ENCODE measurements at regions not wholly inside any gene's neighbourhood (a gene's known extent, or its start where the extent isn't known, plus 50 kb on each side); places are given as distances from the start of the nearest gene placed in this dataset.

GRCh38 chr5:1633605-1634336 lies 110.0 kb upstream of the LPCAT1 start (continued):
- TF ChIP-seq HMGXB3 (CRISPR knock-in tag; IDR thresholded peaks at IDR 0.05; ENCODE audit: borderline replicate concordance) (peak; percentile 78), ZNF530 (CRISPR knock-in tag; IDR thresholded peaks at IDR 0.05; ENCODE audit: low read depth) (no peak), U2AF2 (IDR thresholded peaks at IDR 0.05; ENCODE audit: low read depth, low read length) (no peak), ZBTB33 (CRISPR knock-in tag; IDR thresholded peaks at IDR 0.05) (0 out of 2 replicates have a peak, but pooled peaks have one; percentile 21), ZFP62 (CRISPR knock-in tag; IDR thresholded peaks at IDR 0.05) (no peak), KLF6 (CRISPR knock-in tag; IDR thresholded peaks at IDR 0.05) (peak; percentile 55), FOXM1 (CRISPR knock-in tag; IDR thresholded peaks at IDR 0.05) (no peak), ZNF292 (CRISPR knock-in tag; IDR thresholded peaks at IDR 0.05; ENCODE audit: borderline replicate concordance, low read depth) (0 out of 2 replicates have a peak, but pooled peaks have one; percentile 26), NKX3-1 (CRISPR knock-in tag; IDR thresholded peaks at IDR 0.05) (no peak), ZNF33A (CRISPR knock-in tag; IDR thresholded peaks at IDR 0.05; ENCODE audit: borderline replicate concordance) (no peak), THAP11 (CRISPR knock-in tag; IDR thresholded peaks at IDR 0.05) (peak; percentile 90), KDM1A (CRISPR knock-in tag; IDR thresholded peaks at IDR 0.05) (no peak), HDAC2 (CRISPR knock-in tag; IDR thresholded peaks at IDR 0.05) (peak; percentile 81; the same call in 1 of the 2 replicates), SYNCRIP (IDR thresholded peaks at IDR 0.05; ENCODE audit: insufficient read depth, low read depth, low read length) (no peak), ZNF597 (CRISPR knock-in tag; IDR thresholded peaks at IDR 0.05) (no peak), ZNF33B (CRISPR knock-in tag; IDR thresholded peaks at IDR 0.05) (no peak; the same call in 1 of the 2 replicates), IRF1 (CRISPR knock-in tag; IDR thresholded peaks at IDR 0.05; ENCODE audit: low read depth) (no peak), ZNF563 (CRISPR knock-in tag; IDR thresholded peaks at IDR 0.05) (peak; percentile 72), HOXA3 (CRISPR knock-in tag; IDR thresholded peaks at IDR 0.05) (peak; percentile 91), ZC3H4 (CRISPR knock-in tag; IDR thresholded peaks at IDR 0.05; ENCODE audit: borderline replicate concordance) (no peak)

Data from HepG2 (cell line).